H1 (cell line): ENCODE measurements at regions not wholly inside any gene's neighbourhood (a gene's known extent, or its start where the extent isn't known, plus 50 kb on each side); places are given as distances from the start of the nearest gene placed in this dataset.

Experiments used
- CTCF ChIA-PET: fragments of 300-600 bp; sonication (Branson Sonifier 250); formaldehyde crosslinking; loops from one replicate; lab custom pipeline; 2021; ENCODE audit not compliant: partially characterized antibody; lab: Charles Lee
- POLR2A ChIA-PET: fragments of 300-600 bp; sonication (Branson Sonifier 250); formaldehyde crosslinking; loops from one replicate; lab custom pipeline; 2021; ENCODE audit warnings: inconsistent platforms; ENCODE audit not compliant: partially characterized antibody; lab: Charles Lee
- DNase-seq, 2 experiments: peaks; one replicate each; pipeline versions ENCODE4 v3.0.0 to v3.0.0-alpha.2; 2010 to 2022; ENCODE audit warnings: low spot score in 2 of 2, low read depth in 1 of 2, mixed read lengths in 1 of 2
- FAIRE-seq: peaks from 2 replicates; lab custom pipeline; 2011; peaks lifted over from hg19 to GRCh38; lab: Jason Lieb, UNC
- H2AFZ ChIP-seq: 2 replicates; pipeline ENCODE4 v1.8.1; 2012; ENCODE audit warnings: low read length, inconsistent platforms
- H2AK5ac ChIP-seq: 2 replicates; pipeline ENCODE4 v1.6.1; 2013; ENCODE audit warnings: low read depth, low read length
- H2BK120ac ChIP-seq: replicated peaks from 2 replicates; pipeline ENCODE3; 2013; ENCODE audit warnings: low read depth, low read length, inconsistent platforms
- H2BK12ac ChIP-seq: 2 replicates; pipeline ENCODE4 v1.6.1; 2013; ENCODE audit warnings: low read depth, low read length
- H2BK15ac ChIP-seq: 2 replicates; pipeline ENCODE4 v1.6.1; 2013; ENCODE audit warnings: low read length
- H2BK20ac ChIP-seq: 2 replicates; pipeline ENCODE4 v1.6.1; 2013; ENCODE audit warnings: low read length
- H2BK5ac ChIP-seq: 2 replicates; pipeline ENCODE4 v1.6.1; 2013; ENCODE audit warnings: low read depth, low read length
- H3K14ac ChIP-seq: 2 replicates; pipeline ENCODE4 v1.6.1; 2013; ENCODE audit warnings: inconsistent platforms; ENCODE audit not compliant: insufficient read length
- H3K18ac ChIP-seq: 2 replicates; pipeline ENCODE4 v1.6.1; 2013; ENCODE audit warnings: low read length; ENCODE audit errors: extremely low read depth
- H3K23ac ChIP-seq: 2 replicates; pipeline ENCODE4 v1.6.1; 2013; ENCODE audit warnings: inconsistent platforms; ENCODE audit not compliant: insufficient read length
- H3K23me2 ChIP-seq: 2 replicates; pipeline ENCODE4 v1.6.1; 2013; ENCODE audit warnings: low read depth, low read length
- H3K27ac ChIP-seq: 2 replicates; pipeline ENCODE4 v1.6.1; 2011; ENCODE audit warnings: low read depth, low read length, inconsistent platforms
- H3K27me3 ChIP-seq, 4 experiments: replicated peaks in 1 of 4; 1 replicate in 1 of 4; 2 replicates in 3 of 4; pipeline versions ENCODE4 v1.6.1 to v1.8.1; 2011 to 2013; ENCODE audit warnings: low read length in 3 of 4, mild to moderate bottlenecking in 3 of 4, inconsistent platforms in 2 of 4, mixed read lengths in 2 of 4, moderate library complexity in 1 of 4; ENCODE audit not compliant: control insufficient read depth in 3 of 4, insufficient read depth in 3 of 4; ENCODE audit errors: extremely low read depth in 1 of 4
- H3K36me3 ChIP-seq, 4 experiments: 2 replicates each; pipeline versions ENCODE4 v1.6.1 to v1.8.1; 2011 to 2013; ENCODE audit warnings: mild to moderate bottlenecking in 4 of 4, low read length in 3 of 4, moderate library complexity in 2 of 4, control low read depth in 1 of 4, inconsistent platforms in 1 of 4; ENCODE audit not compliant: insufficient read depth in 4 of 4, control insufficient read depth in 2 of 4
- H3K4ac ChIP-seq: replicated peaks from 2 replicates; pipeline ENCODE3; 2013; ENCODE audit warnings: low read length, low read depth, mixed read lengths, inconsistent platforms; ENCODE audit not compliant: insufficient read length
- H3K4me1 ChIP-seq, 4 experiments: replicated peaks in 1 of 4; 1 replicate in 1 of 4; 2 replicates in 3 of 4; pipeline versions ENCODE4 v1.6.1 to v1.8.1; 2011 to 2013; ENCODE audit warnings: low read length in 3 of 4, inconsistent platforms in 2 of 4, mixed read lengths in 1 of 4; ENCODE audit not compliant: insufficient read depth in 4 of 4, control insufficient read depth in 3 of 4
- H3K4me2 ChIP-seq, 2 experiments: 2 replicates each; pipeline versions ENCODE4 v1.6.1 to v1.8.1; 2011 to 2013; ENCODE audit warnings: low read depth in 2 of 2, low read length in 2 of 2, control low read depth in 1 of 2, inconsistent platforms in 1 of 2, mild to moderate bottlenecking in 1 of 2; ENCODE audit not compliant: insufficient read depth in 1 of 2
- H3K4me3 ChIP-seq, 4 experiments: fragments of 200-600, 300-600 bp in 1 of 4; sonication (generic), shearing (Covaris generic), sonication (Bioruptor Twin) in 1 of 4; 2 replicates each; pipeline versions ENCODE4 v1.5.1 to v1.8.1; 2011 to 2016; ENCODE audit warnings: low read length in 4 of 4, low read depth in 3 of 4, control low read depth in 2 of 4, inconsistent platforms in 2 of 4, mild to moderate bottlenecking in 2 of 4, mixed read lengths in 1 of 4, moderate library complexity in 1 of 4; ENCODE audit not compliant: insufficient read depth in 2 of 4; ENCODE audit errors: extremely low read depth in 1 of 4
- H3K56ac ChIP-seq: replicated peaks from 2 replicates; pipeline ENCODE3; 2013; ENCODE audit warnings: low read depth, mild to moderate bottlenecking, mixed read lengths, low read length, inconsistent platforms; ENCODE audit not compliant: insufficient read length
- H3K79me1 ChIP-seq: 2 replicates; pipeline ENCODE4 v1.6.1; 2013; ENCODE audit warnings: low read depth, low read length, control low read depth
- H3K79me2 ChIP-seq, 2 experiments: 2 replicates each; pipeline versions ENCODE4 v1.6.1 to v1.8.1; 2012 to 2013; ENCODE audit warnings: low read length in 2 of 2, mild to moderate bottlenecking in 2 of 2, inconsistent platforms in 1 of 2; ENCODE audit not compliant: insufficient read depth in 2 of 2, control insufficient read depth in 1 of 2
- H3K9ac ChIP-seq, 4 experiments: replicated peaks in 1 of 4; 1 replicate in 1 of 4; 2 replicates in 3 of 4; pipeline versions ENCODE4 v1.6.1 to v1.8.1; 2011 to 2013; ENCODE audit warnings: low read depth in 3 of 4, low read length in 3 of 4, control low read depth in 2 of 4, mild to moderate bottlenecking in 2 of 4, moderate library complexity in 2 of 4, inconsistent platforms in 1 of 4; ENCODE audit errors: extremely low read depth in 1 of 4
- H3K9me3 ChIP-seq, 2 experiments: 2 replicates each; pipeline versions ENCODE4 v1.6.1 to v1.8.1; 2012 to 2013; ENCODE audit warnings: mild to moderate bottlenecking in 2 of 2, moderate library complexity in 2 of 2, control low read depth in 1 of 2, inconsistent platforms in 1 of 2, low read depth in 1 of 2, low read length in 1 of 2, mixed read lengths in 1 of 2; ENCODE audit not compliant: insufficient read depth in 2 of 2
- H4K20me1 ChIP-seq, 2 experiments: replicated peaks in 1 of 2; 2 replicates each; pipeline versions ENCODE3 to v1.8.1; 2011 to 2013; ENCODE audit warnings: inconsistent platforms in 2 of 2, low read length in 2 of 2, mild to moderate bottlenecking in 1 of 2; ENCODE audit not compliant: insufficient read depth in 2 of 2, control insufficient read depth in 1 of 2
- H4K5ac ChIP-seq: 2 replicates; pipeline ENCODE4 v1.6.1; 2013; ENCODE audit warnings: low read length, low read depth, mixed read lengths, inconsistent platforms; ENCODE audit not compliant: insufficient read length
- H4K8ac ChIP-seq: 2 replicates; pipeline ENCODE4 v1.8.0; 2013; ENCODE audit warnings: mild to moderate bottlenecking, moderate library complexity, low read length, inconsistent platforms; ENCODE audit not compliant: insufficient read depth; ENCODE audit errors: extremely low read depth
- H4K91ac ChIP-seq: replicated peaks from 2 replicates; pipeline ENCODE3; 2013; ENCODE audit warnings: low read length, mixed read lengths, inconsistent platforms; ENCODE audit not compliant: insufficient read length
- ASH2L ChIP-seq: fragments of 200-600, 300-600 bp; sonication (generic); IDR thresholded peaks from one replicate; pipeline ENCODE4 v1.7.1; 2017; ENCODE audit warnings: low read length
- CEBPB ChIP-seq: IDR thresholded peaks from 2 replicates; pipeline ENCODE4 v1.6.1; 2012; ENCODE audit warnings: low read depth, low read length
- GTF2F1 ChIP-seq: IDR thresholded peaks from 2 replicates; pipeline ENCODE4 v1.6.1; 2012; ENCODE audit warnings: low read depth, low read length, improper control_type of control experiment, borderline replicate concordance
- HDAC2 ChIP-seq, 2 experiments: fragments of 300-600 bp in 1 of 2; sonication (generic) in 1 of 2; IDR thresholded peaks; 2 replicates each; pipeline ENCODE4 v1.6.1; 2011 to 2012; ENCODE audit warnings: low read depth in 2 of 2, low read length in 2 of 2, mild to moderate bottlenecking in 2 of 2, moderate library complexity in 2 of 2, borderline replicate concordance in 1 of 2, inconsistent platforms in 1 of 2
- NRF1 ChIP-seq: IDR thresholded peaks from 2 replicates; pipeline ENCODE4 v1.6.1; 2011; ENCODE audit warnings: mild to moderate bottlenecking, low read depth, low read length, improper control_type of control experiment
- POLR2A ChIP-seq, 2 experiments: IDR thresholded peaks; 1 replicate in 1 of 2; 2 replicates in 1 of 2; pipeline ENCODE4 v1.6.1; 2011; ENCODE audit warnings: low read depth in 2 of 2, low read length in 2 of 2, mild to moderate bottlenecking in 2 of 2; ENCODE audit errors: control extremely low read depth in 1 of 2
- RXRA ChIP-seq: IDR thresholded peaks from 2 replicates; pipeline ENCODE4 v1.6.1; 2011; ENCODE audit warnings: low read depth, mild to moderate bottlenecking, low read length, moderate library complexity; ENCODE audit not compliant: insufficient read depth
- SP4 ChIP-seq: IDR thresholded peaks from 2 replicates; pipeline ENCODE4 v1.6.1; 2012; ENCODE audit warnings: low read length, inconsistent platforms
- TAF1 ChIP-seq: IDR thresholded peaks from 2 replicates; pipeline ENCODE4 v1.6.1; 2011; ENCODE audit warnings: mild to moderate bottlenecking, low read depth, low read length
- YY1 ChIP-seq: IDR thresholded peaks from 2 replicates; pipeline ENCODE4 v1.6.1; 2011; ENCODE audit warnings: low read depth, mild to moderate bottlenecking, low read length
- ZNF274 ChIP-seq: IDR thresholded peaks from 2 replicates; pipeline ENCODE4 v1.7.0; 2012; ENCODE audit warnings: low read length, borderline replicate concordance; ENCODE audit errors: extremely low read depth
- WGBS, 2 experiments: shearing (Covaris generic) in 1 of 2; methylation state at CpG; one replicate each; pipeline versions ENCODE4 v1.1.6 to v1.1.7; 2013 to 2015; ENCODE audit warnings: low lambda C conversion rate in 2 of 2, mixed read lengths in 2 of 2, inconsistent platforms in 1 of 2, low coverage in 1 of 2, missing lambda C conversion rate in 1 of 2; ENCODE audit not compliant: insufficient replicate concordance in 2 of 2, insufficient coverage in 1 of 2, insufficient read length in 1 of 2; ENCODE audit errors: extremely low coverage in 1 of 2, missing lambda C conversion rate in 1 of 2; 5-methylcytosine and 5-hydroxymethylcytosine counted together
- TF ChIP-seq, protein P1 (sequence below), 3 experiments: IDR thresholded peaks; 1 replicate in 2 of 3; 2 replicates in 1 of 3; pipeline versions ENCODE4 v1.5.1 to v1.6.1; 2011; ENCODE audit warnings: low read length in 3 of 3, mild to moderate bottlenecking in 3 of 3, inconsistent platforms in 2 of 3, low read depth in 1 of 3, moderate library complexity in 1 of 3; ENCODE audit not compliant: insufficient read depth in 1 of 3; ENCODE audit errors: control extremely low read depth in 1 of 3
- TF ChIP-seq, protein P2 (sequence below): IDR thresholded peaks from 2 replicates; pipeline ENCODE4 v1.6.1; 2012; ENCODE audit warnings: inconsistent platforms

DNA sequence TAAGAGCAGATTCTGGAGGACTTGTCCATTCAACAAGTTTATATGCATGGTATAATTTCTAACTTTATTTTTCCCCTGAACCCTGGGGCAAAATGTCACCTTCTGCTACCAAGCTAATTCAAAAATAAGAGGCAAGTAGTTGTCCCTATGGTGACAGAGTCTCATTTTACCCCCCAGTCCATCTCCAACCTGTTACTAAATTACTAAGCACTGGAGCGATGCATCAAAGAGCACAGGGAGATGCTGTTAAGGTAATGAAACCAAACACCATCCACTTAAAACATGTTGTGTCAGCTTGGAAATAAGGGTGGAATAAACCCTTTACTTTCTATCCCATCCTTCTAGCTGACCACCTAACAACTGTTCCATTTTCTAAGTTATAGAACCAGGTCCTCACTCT lies 417.4 kb upstream of the ATP11B start:
- H3K4me3 ChIP-seq = no peak overlapping the region
- 92% methylated on average over 1 of the region's 1 CpG; no CpG with 5 or more reads in 1 of the 2 experiments for WGBS, 2 experiments
- no peaks in the 10 kb centered on the region for H3K79me1 ChIP-seq
- H3K4me2 ChIP-seq = no peak overlapping the region
- no peaks in the 10 kb centered on the region for H3K23me2 ChIP-seq
- no peak overlapping the region for H3K18ac ChIP-seq
- H2BK12ac ChIP-seq = no peak overlapping the region
- no peak overlapping the region for H2BK15ac ChIP-seq
- no peaks in the 10 kb centered on the region for H4K20me1 ChIP-seq
- H3K27me3 ChIP-seq = no peaks in the 10 kb centered on the region
- H4K91ac ChIP-seq = no peak overlapping the region
- no peak overlapping the region for H2AK5ac ChIP-seq
- H3K79me2 ChIP-seq = no peaks in the 10 kb centered on the region
- ChIA-PET CTCF (interaction anchor here (0.6 to 1.5 kb wide), 5 partner anchors 10 to 190 kb away, joined by 3 to 7 read pairs (median 3); no protein-coding TSS in a partner anchor), POLR2A (no interaction called here)
- no peak overlapping the region for H3K14ac ChIP-seq
- H3K36me3 ChIP-seq = no peaks in the 10 kb centered on the region
- no peak overlapping the region for H2BK5ac ChIP-seq
- H3K4ac ChIP-seq = no peak overlapping the region
- no peak overlapping the region for H3K9ac ChIP-seq
- H4K8ac ChIP-seq = no peak overlapping the region
- H3K4me1 ChIP-seq = no peaks in the 10 kb centered on the region
- no peak overlapping the region for H4K5ac ChIP-seq
- H2AFZ ChIP-seq = no peak overlapping the region
- H3K9me3 ChIP-seq = no peaks in the 10 kb centered on the region
- no peak overlapping the region for H3K56ac ChIP-seq
- no peak overlapping the region for H2BK120ac ChIP-seq
- H2BK20ac ChIP-seq = no peak overlapping the region
- H3K23ac ChIP-seq = no peak overlapping the region
- DNase-seq (no peak), FAIRE-seq (no peak)
- no peak overlapping the region for H3K27ac ChIP-seq
- no peak for TF ChIP-seq CEBPB
- no peak for TF ChIP-seq ASH2L
- TF ChIP-seq, protein P1, sequence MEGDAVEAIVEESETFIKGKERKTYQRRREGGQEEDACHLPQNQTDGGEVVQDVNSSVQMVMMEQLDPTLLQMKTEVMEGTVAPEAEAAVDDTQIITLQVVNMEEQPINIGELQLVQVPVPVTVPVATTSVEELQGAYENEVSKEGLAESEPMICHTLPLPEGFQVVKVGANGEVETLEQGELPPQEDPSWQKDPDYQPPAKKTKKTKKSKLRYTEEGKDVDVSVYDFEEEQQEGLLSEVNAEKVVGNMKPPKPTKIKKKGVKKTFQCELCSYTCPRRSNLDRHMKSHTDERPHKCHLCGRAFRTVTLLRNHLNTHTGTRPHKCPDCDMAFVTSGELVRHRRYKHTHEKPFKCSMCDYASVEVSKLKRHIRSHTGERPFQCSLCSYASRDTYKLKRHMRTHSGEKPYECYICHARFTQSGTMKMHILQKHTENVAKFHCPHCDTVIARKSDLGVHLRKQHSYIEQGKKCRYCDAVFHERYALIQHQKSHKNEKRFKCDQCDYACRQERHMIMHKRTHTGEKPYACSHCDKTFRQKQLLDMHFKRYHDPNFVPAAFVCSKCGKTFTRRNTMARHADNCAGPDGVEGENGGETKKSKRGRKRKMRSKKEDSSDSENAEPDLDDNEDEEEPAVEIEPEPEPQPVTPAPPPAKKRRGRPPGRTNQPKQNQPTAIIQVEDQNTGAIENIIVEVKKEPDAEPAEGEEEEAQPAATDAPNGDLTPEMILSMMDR (IDR thresholded peaks at IDR 0.05; ENCODE audit: control extremely low read depth in 1 of 3, insufficient read depth in 1 of 3, low read depth in 1 of 3, low read length in 3 of 3) = no peak
- TF ChIP-seq GTF2F1 = no peak
- TF ChIP-seq POLR2A (IDR thresholded peaks at IDR 0.05; ENCODE audit: control extremely low read depth in 1 of 2, low read depth in 2 of 2, low read length in 2 of 2) = no peak
- no peak for TF ChIP-seq YY1
- TF ChIP-seq ZNF274 = no peak
- no peak for TF ChIP-seq NRF1
- TF ChIP-seq TAF1 = no peak
- TF ChIP-seq HDAC2 (IDR thresholded peaks at IDR 0.05; ENCODE audit: borderline replicate concordance in 1 of 2, low read depth in 2 of 2, low read length in 2 of 2) = no peak
- no peak for TF ChIP-seq RXRA
- TF ChIP-seq, protein P2, sequence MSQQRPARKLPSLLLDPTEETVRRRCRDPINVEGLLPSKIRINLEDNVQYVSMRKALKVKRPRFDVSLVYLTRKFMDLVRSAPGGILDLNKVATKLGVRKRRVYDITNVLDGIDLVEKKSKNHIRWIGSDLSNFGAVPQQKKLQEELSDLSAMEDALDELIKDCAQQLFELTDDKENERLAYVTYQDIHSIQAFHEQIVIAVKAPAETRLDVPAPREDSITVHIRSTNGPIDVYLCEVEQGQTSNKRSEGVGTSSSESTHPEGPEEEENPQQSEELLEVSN = no peak
- no peak for TF ChIP-seq SP4
